ENCODE measurements at regions not wholly inside any gene's neighbourhood (a gene's known extent, or its start where the extent isn't known, plus 50 kb on each side); places are given as distances from the start of the nearest gene placed in this dataset.
A peak's percentile ranks its signal among the peaks of the same experiment; 100 is the strongest.

- DNase-seq = peak; percentile 92
Measured at GRCh38 chr5:14011089-14012020, 66.9 kb upstream of the DNAH5 start.

DNA sequence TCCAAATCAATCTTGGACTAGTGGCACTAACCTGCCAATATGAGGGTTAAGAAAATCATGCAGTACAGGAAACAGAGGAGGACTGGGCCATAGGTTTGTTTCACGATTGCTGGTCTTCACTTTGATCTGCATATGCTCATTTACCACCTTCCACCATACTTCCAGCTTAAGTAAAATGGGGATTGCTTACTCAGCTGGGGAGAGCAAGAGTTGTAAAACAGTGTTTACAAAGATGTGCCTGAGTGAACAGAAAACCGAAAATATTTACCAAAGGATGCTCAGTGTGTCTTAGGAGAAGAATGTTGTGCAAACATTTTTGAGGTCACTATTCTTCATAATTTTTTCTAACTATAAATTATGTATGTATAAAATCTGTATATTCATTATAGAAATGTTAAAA lies 65.1 kb upstream of the DNAH5 start:
- peak; percentile 50 for DNase-seq

DNA sequence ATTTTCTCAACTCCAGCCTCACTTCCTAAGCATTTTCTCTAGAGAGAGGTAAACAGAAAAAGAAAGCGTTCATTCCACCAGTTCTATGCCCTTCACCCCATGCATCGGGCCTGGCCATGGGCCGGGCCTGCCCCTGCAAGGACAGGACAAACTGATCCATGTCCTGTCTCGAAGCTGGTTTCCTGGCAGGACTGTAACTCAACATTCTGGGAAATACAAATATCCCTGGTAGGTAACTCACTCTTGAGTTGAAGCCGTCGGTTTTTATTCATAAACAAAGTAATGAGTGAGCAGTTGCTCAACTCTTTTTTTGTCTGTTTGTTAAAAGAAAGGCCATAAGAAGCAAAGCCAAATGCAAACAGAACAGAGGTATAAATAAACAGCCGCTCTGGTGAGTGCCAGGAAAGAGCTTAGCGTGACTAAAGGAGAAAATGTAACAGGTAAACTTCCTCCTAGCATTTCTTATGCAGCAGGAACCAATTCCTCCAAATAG lies 64.4 kb upstream of the DNAH5 start:
- peak; percentile 69 for DNase-seq

- DNase-seq = no peak
Measured at GRCh38 chr5:14006823-14007520, 62.5 kb upstream of the DNAH5 start.

- no peak for DNase-seq
Measured at GRCh38 chr5:14004598-14005394, 60.3 kb upstream of the DNAH5 start.

DNA sequence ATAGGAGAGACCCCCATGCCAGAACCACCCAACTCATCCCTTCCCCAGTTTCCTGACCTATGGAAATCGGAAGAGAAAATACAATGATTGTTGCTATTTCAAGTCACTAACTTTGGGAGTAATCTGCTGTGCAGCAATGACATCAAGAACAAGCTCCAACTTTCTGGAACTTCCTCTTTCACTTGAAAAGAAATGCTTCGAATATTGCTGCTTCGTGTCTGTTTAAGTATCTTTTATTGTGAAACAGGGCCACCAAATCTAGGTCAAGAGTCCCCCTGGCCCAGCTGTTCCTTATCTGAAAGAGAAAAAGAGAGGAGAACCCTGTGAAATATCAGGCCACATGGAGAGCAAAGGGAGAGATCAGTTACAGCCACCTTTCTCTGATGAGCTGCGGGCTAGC lies 59.4 kb upstream of the DNAH5 start:
- DNase-seq = no peak

DNA sequence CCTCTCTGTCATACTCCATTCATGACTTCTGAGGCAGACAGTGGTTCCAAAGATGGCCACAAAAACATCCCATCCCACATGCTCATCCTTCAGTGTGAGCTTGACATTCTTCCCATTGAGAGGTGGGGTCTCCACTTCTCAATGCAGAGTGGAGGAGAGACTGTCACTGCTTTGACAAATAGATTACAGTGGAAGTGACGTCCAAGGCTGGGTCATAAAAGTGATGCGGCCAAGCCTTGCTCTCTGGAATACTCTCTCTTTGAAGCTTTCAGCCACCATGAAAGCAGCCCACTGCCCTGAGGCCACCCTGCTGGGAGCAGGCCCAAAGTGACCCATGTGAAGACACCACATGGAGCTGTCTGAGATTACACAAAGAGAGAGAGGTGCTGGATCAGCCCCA lies 59.0 kb upstream of the DNAH5 start:
- DNase-seq = no peak

DNA sequence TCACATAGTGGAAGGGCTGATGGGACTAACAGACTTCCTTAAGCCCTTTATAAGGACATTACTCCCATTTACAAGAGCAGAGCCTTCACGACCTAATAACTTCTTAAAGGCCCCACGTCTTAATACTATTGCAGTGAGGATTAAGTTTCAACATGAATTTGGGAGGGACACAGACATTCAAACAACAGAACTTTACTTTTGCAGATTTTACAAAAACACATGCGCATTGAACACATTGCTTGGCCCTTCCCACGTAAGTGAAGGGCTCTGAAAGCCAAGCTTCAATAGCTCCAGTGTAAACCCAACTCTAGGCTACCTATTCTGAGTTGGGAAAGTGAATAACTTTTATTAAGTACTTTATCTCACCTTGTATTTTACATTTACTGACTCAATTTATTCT lies 53.8 kb upstream of the DNAH5 start:
- no peak for DNase-seq

- DNase-seq = no peak
Measured at GRCh38 chr5:13997514-13997913, 53.0 kb upstream of the DNAH5 start.

- no peak for DNase-seq
Measured at GRCh38 chr5:13994621-13995253, 50.2 kb upstream of the DNAH5 start.

All from NCI-H345 (cell line).